HG03575 (cell line): ENCODE measurements at regions not wholly inside any gene's neighbourhood (a gene's known extent, or its start where the extent isn't known, plus 50 kb on each side); places are given as distances from the start of the nearest gene placed in this dataset.

Experiments used
- ATAC-seq: cut with Tn5 transposase; IDR thresholded peaks from one replicate; pipeline ENCODE4 v1.9.1; 2021; ENCODE audit not compliant: unreplicated experiment, insufficient number of reproducible peaks, low FRiP score; ENCODE audit errors: extremely low read depth

DNA sequence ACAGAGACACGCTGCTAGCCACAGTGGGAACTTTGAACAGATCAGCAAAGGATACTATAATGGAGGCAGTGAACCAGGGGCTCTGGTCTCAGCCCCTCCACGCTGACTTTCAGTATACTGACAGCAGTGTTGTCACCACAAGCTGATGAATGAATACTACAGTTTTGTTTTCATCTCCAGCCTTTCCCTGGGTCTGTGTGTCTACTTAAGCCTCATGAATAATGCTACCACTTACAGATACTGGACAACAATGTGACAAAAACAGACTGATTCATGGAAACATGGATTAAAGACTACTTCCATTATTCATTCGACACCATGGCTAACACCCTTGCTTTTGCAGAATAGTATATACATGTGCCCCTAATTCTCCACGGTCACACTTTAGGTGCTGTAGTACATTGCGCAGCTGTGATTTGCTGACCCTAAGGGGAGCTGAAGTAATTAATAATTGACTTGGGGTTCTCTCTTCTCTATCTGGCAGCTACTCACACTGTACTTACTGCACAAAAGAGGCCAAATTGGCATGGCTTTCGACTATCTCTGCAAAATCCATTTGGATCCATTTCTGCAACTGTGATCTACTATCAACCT lies 203.2 kb upstream of the LYPLAL1 start:
- no peak for ATAC-seq

DNA sequence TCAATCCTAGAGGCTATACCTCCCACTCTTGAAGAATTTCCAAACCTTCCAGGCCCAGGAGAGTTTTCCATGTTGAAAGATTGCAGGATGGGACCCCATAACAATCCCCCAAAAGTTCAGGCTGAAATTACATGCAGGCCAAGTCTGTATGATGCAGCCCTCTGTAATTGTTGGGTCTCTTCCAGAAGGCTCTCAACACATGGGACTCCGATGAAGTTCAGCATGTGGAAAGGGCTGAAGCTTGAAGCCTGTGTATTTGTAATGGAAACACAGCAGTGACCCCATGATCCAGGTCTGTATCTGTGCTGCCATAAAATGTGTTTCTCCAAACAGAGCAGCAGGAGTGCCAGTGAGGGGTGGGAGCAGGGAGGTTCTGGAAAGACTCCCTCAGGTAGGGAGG lies 202.5 kb upstream of the LYPLAL1 start:
- ATAC-seq, result no peak

DNA sequence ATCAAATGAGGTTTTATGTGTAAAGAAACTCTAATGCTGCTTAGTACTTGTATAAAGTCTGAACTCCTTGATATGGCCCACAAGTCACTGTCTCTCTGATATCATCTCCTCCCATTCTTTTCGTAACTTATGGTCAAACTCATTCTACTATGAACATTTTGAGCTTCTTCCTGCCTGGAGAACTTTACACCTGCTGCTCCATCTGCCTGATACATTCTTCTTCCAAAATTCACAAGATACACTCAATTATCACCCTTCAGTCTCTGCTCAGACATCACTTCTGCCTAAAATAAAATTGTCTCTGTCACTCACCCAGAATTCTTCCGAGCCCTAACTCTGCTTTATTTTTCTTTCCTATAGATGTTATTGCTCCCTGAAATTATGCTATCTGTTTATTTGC lies 192.8 kb upstream of the LYPLAL1 start:
- no peak for ATAC-seq

DNA sequence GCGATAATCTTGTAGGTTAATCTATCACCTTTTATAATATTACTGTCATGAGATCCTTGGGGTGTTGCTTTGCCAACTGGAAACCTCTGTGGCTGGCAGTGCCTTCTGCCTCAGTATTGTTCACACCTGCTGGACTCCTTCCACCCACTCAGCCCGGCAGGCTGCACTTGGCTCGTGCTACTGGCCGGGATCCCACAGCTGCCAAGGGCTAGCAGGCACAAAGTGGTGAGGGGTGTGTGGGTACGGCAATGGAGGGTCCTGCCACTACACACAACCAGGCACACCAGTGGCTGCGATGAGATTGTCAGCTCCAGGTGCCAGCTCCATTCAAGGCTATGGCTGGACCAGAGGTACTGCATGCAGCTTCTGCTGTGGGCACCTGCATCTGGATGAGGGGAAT lies 191.2 kb upstream of the LYPLAL1 start:
- no peak for ATAC-seq

DNA sequence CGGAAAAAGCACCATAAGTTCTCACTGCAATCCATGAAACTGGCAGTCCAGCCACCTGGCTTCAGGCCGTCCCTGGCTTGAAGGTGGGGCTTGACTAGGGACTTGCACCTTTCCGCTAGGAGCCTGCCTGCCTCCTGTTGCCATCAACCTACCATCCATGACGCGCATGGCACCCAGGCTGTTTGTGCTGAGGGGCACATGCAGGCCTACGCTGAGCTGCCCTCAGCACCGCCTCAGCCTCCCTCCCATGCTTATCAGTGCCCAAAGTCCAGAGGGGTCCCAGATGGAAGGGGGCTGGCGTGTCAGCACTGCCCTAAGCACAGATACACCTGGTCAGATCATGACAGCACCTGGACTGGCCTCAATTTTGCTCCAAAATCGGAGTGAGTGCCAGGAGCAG lies 190.2 kb upstream of the LYPLAL1 start:
- ATAC-seq, result no peak

DNA sequence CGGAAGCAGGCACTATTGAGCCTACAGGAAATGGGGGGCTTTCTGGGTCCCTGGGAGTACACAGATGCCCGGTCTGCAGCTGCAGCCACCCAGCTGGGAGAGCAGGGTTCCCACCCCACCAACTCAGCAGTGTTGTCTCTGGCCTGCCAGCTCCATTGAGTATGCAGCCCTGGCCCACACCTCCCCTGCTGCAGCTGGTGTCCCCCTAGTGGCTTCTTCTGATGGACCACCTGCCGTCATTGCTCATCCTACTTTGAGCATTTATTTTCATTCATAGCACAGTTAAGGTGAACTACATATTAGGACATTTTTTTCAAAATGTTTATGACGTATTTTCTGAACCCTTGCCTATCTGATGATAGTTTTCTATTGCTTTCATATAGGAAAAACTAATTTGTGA lies 189.8 kb upstream of the LYPLAL1 start:
- ATAC-seq, result no peak

DNA sequence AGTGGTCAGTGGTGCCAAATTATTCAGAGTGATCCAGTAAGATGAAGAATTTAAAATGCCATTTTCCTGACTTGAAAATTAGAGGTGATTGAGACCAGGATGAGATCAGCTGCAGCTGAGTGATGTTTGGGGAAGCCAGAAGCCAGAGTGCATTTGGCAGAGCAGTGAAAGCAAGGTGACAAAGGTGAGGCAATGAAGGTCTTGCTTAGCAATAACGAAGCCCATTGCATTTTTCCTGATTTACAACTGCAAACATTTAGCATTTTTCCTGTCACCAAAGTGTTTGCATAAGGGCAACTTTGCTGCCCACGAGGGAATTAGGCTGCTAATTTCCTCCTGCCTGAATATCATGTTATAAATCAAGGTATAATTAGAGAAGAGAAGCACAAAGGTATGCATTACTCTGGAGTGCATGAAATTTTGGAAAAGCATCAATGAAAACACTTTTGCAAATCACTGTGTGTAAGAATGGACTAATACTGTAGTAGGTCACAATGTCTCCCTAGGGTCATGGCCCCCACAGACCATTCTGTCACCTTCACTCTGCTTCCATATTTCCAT lies 188.2 kb upstream of the LYPLAL1 start:
- ATAC-seq, result no peak

DNA sequence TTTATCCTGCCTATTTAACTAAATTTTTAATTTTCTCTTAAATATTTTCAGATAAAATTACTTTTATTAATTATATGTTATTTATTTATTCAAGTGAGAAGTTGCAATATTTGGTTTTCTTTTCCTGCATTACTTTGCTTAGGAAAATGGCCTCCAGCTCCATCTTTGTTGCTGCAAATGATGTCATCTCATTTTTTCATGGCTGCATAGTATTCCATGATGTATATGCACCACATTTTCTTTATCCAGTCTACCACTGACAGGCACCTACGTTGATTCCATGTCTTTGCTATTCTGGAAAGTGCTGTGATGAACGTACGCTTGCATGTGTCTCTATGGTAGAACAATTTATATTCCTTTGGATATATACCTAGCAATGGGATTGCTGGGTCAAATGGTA lies 186.9 kb upstream of the LYPLAL1 start:
- no peak for ATAC-seq

DNA sequence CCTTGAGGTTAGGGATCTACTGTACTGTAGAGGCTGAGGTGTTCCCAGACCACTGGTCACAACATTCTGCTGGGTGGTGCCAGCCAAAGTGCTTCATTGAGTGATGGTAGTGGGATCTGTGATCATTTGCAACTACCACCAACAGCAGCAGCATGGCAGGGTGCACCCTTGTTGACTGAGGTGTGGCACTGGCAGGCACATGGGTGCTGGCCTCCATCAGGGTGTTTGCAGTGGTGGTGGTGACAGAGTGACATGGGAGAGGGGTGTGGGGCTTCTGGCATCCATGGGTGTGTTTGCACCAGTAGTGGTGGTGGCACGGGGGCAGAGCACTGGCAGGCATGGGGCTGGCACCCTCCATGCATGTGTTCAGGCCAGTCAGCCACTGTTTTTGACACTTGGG lies 183.7 kb upstream of the LYPLAL1 start:
- ATAC-seq, result no peak

DNA sequence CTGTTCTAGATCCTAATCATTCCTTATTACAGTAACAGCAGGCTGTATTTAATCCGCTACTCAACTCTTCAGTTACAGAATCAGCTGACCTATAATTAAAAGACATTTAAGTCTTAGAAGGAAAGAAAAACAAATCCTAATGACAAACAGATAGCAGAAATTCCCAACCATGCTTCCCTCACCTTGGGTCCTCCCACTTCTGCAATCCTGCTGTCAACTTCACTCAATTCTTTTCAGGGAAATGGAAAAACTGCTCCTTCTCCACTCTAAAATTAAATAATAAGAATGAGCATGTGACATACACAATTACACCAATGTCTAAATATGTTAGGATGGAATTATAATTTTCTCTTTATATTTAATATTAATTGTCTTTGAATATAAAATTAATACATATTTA lies 182.6 kb upstream of the LYPLAL1 start:
- no peak for ATAC-seq

DNA sequence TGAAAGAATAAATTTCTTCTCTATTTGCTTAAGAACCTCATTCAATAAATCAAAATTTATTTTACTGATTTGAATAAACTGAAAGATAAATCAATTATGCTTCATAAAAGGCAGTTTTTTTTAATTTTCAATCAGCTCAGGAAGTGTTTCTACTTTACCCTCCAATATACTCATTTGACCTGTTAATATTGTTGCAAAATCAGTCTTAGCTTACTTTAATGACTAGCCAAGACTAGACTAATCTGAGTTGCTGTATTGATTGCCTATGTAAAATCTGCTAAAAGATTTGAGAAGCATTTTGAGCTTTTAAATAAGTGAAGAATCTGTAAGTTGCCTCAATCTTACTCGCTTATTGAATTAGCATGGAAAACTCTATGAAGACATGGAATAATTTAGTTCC lies 179.1 kb upstream of the LYPLAL1 start:
- ATAC-seq, result no peak

DNA sequence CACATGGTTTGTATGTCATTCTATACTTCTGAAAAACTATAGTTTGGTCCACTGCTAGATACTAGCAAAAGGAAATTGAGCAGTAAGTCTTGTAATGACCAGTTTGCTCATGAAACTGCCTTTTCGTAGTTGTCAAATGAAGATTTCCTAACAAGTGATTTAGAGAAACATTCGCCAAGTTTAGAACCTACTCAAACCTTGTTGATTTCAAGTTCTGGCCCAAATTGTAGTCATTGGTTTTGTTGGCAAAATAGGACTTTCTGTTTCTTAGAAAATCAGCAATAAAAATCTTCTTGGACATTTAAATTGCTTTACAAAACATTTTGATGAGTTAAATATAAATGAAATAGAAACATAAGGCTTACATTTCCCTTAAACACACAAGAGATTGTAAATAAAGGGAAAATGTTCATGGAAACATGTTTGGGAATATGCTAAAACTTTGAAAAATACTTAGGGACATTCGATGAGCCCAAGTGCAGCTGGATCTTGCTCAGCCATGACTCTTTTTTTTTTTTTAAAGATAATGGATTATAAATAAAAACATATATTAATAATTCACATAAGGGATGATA lies 178.5 kb upstream of the LYPLAL1 start:
- ATAC-seq, result no peak

DNA sequence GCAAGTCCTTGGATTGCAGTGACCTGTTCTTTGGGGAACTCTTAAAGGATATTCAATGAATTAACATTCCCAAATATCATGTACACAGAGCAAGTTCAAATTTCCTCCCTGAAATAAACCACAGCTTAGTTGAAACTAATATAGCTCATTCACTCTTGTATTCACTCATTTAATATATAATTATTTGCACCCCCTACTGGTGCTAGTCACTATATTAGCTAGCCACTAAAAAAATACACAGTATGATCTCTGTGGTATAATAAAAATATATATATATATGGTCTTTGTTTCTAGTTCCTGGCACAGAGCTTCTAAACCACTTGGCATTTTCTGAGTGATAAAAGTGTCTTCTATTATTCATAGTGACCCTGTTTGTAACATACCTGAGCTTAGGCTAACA lies 177.3 kb upstream of the LYPLAL1 start:
- ATAC-seq, result no peak

DNA sequence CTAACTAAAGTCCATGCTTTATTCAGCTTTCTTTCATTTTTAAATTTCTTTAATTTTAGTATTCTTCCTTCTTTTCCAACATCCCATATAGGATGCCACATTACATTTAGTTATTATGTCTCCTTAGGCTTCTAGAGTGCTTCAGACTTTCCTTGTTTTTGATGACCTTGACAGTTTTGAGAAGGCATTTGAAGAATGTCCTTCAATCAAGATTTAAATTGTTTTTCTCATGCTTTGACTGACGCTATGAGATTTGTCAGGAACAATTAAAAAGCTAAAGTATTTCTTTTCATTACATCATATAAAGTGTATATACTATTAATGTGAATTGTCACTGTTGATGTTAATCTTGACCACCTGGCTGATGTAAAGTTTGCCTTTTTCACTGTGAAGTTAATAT lies 173.7 kb upstream of the LYPLAL1 start:
- ATAC-seq, result no peak

DNA sequence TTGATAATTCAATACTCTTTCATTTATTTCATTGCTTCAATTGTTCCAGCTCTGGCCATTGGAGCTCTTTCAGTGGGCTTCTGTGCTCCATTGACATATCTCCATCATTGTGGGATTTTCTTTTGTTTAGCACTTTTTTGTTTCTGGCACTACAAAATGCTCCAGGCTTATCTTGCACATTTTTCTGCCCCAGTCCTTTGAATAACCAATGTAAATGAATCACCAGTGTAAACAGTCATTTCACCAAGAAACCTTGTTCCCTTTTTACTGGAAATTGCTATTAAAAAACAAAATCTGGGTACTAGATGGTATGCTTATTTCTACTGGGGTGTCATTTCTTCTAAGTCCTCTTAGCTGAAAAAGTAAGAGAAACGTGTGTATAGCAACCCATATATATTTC lies 173.0 kb upstream of the LYPLAL1 start:
- no peak for ATAC-seq

DNA sequence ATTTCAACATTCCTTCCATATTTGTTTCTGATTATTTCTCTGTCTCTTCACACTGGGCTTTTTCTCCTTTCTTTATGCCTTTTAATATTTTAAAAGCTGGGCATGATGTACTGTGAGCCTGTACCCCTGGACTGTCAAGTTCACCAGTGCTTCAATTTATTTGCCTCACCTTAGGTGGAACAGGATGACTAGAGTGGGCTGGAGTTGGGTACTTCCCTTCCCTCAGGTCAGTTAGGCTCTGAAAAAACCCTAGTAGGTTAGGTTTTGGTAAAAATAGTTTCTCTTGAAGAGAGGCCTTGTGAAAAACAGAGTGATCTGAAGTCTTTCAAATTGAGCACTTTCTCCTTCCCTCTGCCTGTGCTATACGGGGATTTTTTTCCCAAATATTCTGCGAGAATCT lies 163.0 kb upstream of the LYPLAL1 start:
- no peak for ATAC-seq

DNA sequence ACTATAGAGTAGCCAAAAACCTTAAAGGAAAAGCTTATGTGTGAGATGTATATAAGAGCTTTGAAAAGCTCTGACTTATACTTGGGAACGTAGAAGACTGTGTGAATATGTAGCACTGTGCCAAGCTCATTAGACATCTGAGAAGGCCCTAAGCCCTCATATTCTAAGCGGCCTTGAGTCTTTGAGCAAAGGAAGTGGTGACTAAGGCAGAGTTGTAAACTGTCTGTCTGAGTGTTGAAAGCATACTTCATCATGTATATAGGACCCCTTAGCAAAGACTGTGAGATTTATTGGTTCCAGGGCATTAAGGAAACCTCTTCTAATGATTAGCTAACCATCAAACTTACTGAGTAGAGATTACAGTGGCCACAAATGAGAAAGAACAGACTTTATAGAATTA lies 153.3 kb upstream of the LYPLAL1 start:
- ATAC-seq, result no peak

DNA sequence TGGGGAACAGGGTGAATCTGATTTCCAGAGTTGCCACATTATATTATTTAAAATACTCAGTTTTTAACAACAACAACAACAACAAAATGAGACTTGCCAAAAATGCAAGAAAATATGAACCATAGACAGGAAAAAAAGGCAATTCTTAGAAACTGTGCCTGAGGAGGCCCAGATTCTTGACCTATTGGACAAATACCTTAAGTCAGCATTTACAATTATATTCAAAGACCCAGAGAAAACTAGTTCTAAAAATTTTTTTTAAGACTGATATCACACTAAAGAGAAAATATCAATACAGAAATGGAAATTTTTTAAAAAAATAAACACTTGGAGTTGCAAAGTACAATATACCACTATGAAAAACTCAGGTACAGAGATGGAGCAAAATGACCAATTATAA lies 152.8 kb upstream of the LYPLAL1 start:
- ATAC-seq, result no peak

DNA sequence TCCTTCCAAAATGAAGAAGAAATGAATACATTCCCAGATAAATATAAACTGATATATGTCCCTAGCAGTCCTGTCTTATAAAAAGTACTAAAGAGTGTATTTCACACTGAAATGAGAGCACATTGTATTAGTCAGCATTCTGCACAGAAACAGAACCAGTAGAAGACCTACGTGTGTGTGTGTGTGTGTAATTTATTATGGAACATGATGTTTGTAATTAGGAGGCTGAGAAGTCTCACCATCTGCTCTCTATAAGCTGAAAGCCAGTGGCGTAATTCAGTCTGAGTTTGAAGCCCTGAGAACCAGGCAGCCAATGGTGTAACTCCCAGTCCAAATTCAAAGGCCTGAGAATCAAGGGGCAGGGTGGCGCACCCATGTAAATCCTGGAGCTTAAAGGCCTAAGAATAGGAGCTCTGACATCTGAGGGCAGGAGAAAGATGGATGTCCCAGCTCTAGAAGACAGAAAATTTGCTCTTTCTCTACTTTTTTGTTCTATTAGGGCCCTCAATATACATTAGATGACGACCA lies 146.5 kb upstream of the LYPLAL1 start:
- ATAC-seq, result no peak

DNA sequence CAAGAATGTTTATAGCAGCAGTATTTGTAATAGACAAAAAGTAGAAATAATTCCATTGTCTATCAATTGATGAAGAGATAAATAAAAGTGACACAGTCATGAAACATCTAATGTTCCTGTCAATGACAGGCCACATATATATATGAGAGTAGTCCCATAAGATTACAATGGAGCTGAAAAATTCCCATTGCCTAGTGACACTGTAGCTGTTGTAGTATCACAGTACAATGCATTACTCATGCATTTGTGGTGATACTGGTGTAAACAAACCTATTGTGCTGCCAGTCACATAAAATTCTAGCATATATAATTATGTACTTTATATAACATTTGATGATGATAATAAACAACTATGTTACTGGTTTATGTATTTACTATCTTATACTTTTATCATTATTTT lies 141.9 kb upstream of the LYPLAL1 start:
- no peak for ATAC-seq

DNA sequence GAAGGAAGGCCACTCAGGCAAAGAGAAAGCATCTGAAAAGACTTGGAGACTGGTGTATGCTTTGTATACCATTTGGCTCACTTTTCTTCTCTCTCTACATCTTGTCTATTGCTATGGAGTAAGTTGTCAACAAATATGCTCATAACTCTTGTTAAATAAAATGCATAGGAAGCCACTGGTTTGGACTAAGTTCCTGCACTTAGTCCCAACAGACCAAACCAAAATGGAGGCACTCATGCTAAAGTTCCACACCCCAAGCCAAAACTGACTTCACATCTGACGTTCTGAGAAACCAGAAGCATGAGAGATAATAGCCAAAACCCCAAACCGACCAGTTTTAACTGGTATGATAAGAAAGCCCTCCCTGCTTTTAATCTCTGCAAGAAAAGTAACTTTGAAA lies 135.3 kb upstream of the LYPLAL1 start:
- ATAC-seq, result no peak
